SU-DHL-6 (cell line): ENCODE measurements at regions not wholly inside any gene's neighbourhood (a gene's known extent, or its start where the extent isn't known, plus 50 kb on each side); places are given as distances from the start of the nearest gene placed in this dataset.

Experiments
- EZH2phosphoT487 ChIP-seq: fragments of 200-600 bp; sonication (generic), shearing (Covaris generic); conservative IDR thresholded peaks from 2 replicates; pipeline ENCODE4 v1.6.1; 2018; ENCODE audit warnings: mild to moderate bottlenecking, antibody characterized with exemption, low read length, moderate library complexity, mixed read lengths
- TF ChIP-seq, protein P1 (sequence below): fragments of 200-600 bp; sonication (generic); IDR thresholded peaks from one replicate; pipeline ENCODE4 v1.5.1; 2017; ENCODE audit warnings: antibody characterized with exemption, mild to moderate bottlenecking, low read length, moderate library complexity; ENCODE audit not compliant: insufficient read depth, poor library complexity, severe bottlenecking

DNA sequence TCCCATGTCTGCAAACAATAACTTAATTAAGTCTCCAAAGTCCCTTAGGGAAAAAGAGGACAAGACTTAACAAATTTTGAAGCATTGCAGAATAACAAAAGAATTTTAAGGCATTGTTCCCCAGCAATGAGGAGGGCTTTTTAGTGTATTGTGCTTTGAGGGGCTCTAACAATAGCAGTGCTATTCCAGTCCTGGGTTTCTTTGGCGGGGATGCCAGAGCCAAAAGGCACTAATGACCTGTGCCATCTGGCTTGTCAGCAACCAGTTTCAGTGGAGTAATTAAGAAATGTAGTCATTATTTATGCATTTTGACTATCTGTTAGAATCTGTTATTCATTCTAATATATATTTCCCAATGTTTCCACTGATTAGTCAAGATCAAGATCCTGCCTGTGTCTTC is 575.4 kb downstream of the SPRY1 start:
- TF ChIP-seq, protein P1, sequence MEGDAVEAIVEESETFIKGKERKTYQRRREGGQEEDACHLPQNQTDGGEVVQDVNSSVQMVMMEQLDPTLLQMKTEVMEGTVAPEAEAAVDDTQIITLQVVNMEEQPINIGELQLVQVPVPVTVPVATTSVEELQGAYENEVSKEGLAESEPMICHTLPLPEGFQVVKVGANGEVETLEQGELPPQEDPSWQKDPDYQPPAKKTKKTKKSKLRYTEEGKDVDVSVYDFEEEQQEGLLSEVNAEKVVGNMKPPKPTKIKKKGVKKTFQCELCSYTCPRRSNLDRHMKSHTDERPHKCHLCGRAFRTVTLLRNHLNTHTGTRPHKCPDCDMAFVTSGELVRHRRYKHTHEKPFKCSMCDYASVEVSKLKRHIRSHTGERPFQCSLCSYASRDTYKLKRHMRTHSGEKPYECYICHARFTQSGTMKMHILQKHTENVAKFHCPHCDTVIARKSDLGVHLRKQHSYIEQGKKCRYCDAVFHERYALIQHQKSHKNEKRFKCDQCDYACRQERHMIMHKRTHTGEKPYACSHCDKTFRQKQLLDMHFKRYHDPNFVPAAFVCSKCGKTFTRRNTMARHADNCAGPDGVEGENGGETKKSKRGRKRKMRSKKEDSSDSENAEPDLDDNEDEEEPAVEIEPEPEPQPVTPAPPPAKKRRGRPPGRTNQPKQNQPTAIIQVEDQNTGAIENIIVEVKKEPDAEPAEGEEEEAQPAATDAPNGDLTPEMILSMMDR, result no peak
- no peak for TF ChIP-seq EZH2phosphoT487
